Fibroblast of mammary gland (primary cell): ENCODE measurements at regions not wholly inside any gene's neighbourhood (a gene's known extent, or its start where the extent isn't known, plus 50 kb on each side); places are given as distances from the start of the nearest gene placed in this dataset.

Source experiments
- DNase-seq: peaks from one replicate; pipeline ENCODE4 v3.0.0-alpha.2; 2010; ENCODE audit warnings: low read depth
- H3K4me3 ChIP-seq: 2 replicates; pipeline ENCODE4 v1.5.1; 2011; ENCODE audit warnings: low read depth, mild to moderate bottlenecking, low read length, moderate library complexity; ENCODE audit not compliant: control insufficient read depth
- CTCF ChIP-seq: conservative IDR thresholded peaks from 2 replicates; pipeline ENCODE4 v1.5.1; 2011; ENCODE audit warnings: low read depth, low read length, inconsistent platforms; ENCODE audit not compliant: control insufficient read depth, insufficient read depth

DNA sequence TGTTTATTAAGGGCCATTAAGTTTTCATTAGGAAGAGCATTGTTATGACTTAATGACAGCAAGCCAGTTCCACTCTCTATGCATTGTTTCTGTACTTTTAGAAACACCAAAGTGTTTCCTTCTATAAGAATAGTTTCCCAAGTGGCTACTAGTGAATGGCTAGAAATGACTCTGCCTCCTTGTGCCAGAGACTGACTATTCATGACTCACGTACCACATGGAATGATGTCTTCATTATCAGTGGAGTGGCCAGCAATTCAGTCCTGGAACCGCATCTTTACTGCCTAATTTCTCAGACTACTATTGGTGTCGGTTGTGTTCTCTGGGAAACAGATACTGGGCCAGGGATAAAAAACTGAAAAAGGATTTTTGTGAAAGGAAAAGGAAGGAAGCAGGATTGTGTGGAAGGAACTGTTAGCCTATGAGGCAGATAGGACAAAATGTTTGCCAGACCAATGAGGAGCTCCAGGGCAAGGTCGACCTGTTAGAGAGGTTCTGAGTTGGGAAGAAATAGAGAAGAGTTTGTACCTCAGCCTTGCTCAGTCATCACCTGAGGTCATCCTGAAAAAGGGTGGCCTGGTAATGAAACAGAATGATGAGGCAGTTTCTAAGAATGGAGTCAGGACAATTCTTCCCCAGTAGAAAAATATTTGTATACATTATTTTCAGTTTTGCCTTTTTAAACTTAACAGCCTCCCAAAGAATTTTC is 218.6 kb downstream of the SPCS3 start:
- TF ChIP-seq CTCF = no peak
- no peak overlapping the region for H3K4me3 ChIP-seq
- DNase-seq = peak; percentile 97

- DNase-seq = no peak
- no peak overlapping the region for H3K4me3 ChIP-seq
- TF ChIP-seq CTCF = no peak
These were observed 219.5 kb downstream of the SPCS3 start for GRCh38 chr4:176539091-176539784.

DNA sequence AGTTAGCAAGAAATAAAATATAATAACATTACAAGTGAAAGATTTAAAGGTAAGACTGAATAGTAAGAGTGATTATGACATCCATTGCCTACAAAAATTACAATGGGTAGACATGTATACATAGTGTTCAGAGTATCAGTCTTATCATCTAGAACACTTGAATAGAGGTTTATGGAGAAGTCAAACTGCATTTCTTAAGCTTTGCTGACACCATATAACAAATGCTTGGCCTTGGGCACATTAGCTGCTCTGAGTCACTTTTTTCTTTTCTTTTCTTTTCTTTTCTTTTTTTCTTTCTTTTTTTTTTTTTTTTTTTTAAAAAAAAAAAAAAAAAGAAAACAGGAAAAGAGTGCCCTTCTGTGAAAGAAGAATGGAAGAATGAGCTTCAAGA is 220.0 kb downstream of the SPCS3 start:
- no peak overlapping the region for H3K4me3 ChIP-seq
- no peak for TF ChIP-seq CTCF
- DNase-seq = no peak

GRCh38 chr4:176540814-176541213 is 221.0 kb downstream of the SPCS3 start:
- no peak for DNase-seq
- TF ChIP-seq CTCF = no peak
- no peak overlapping the region for H3K4me3 ChIP-seq

DNA sequence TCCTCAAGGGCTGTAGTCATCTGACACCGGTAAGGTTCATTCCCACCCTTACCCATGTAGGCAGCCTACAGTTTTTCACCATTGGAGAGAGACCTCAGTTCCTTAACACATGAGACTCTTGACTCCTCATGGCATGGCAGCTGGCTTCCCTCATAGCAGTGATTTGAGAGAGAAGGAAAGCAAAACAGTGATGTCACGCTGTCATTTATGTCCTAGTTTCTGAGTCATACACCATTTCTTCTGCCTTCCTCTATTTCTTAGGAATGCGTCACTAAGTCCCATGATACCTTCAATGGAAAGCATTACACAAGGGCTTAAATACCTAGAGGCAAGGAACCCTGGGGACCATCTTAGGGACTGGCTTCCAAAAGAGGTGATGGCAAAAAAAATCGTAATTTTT is 226.1 kb downstream of the SPCS3 start:
- TF ChIP-seq CTCF = no peak
- DNase-seq = peak; percentile 41
- no peak overlapping the region for H3K4me3 ChIP-seq

GRCh38 chr4:176546975-176547374 is 227.2 kb downstream of the SPCS3 start:
- DNase-seq = peak; percentile 84
- no peak for TF ChIP-seq CTCF
- H3K4me3 ChIP-seq = no peak overlapping the region
